AG08395 (cell line): ENCODE measurements at regions not wholly inside any gene's neighbourhood (a gene's known extent, or its start where the extent isn't known, plus 50 kb on each side); places are given as distances from the start of the nearest gene placed in this dataset.

Experiments
- DNase-seq: peaks from one replicate; pipeline ENCODE4 v3.0.0; 2012; ENCODE audit warnings: mixed read lengths, low spot score

- peak; percentile 20 for DNase-seq
Observed at GRCh38 chr2:173647681-173648311, 293.1 kb downstream of the CDCA7 start.

DNA sequence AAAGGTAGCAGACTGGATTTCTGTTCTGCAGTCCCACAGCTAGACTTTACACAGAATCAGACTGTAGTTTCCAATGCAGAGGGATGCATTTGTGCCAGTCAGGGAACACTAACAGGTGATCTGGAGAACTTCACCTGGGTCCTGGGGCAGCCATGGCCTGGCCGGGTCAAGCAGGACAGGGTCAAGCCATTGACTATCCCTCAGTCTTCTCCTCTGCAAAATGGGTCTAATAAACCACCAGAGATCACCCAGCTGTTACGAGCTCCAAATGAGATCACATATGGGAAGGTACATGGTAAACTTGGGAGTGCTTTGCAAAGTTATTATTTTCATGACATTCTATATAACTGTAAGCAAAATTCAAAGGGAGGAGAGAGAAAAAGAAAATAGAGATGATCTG is 294.1 kb downstream of the CDCA7 start:
- no peak for DNase-seq

DNA sequence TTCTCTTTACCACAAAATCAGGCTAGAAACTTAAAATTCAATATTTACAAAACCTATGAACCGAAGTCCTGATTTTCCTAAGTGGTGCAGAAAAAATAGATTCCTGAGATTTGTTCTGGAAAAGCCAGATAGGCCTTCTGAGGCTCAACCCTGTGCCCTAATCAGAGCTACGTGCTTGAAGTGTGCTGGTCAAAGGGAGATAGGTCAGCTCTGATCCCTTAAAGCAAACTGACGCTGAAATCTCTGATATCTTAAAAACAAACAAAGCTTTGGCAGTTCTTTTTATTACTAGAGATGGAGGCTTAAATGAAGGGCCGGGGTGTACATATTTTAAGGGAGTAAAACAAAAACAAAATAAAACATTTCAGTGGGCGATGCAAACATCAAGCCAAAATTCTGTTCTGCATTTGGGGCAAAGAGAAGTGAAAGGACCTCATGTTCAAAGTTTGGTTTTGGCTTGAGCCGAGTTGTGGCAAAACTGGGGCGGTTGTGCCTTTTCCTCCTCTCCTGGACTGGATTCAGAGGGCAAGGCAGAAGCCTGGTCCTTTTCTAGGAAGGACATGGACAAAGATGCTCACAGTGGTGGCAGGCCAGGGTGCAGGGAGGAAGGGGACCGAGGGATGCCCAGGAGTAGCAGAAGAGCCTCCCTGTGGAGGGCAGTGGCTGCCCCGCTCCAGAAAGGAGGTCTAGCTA is 295.0 kb downstream of the CDCA7 start:
- DNase-seq, result no peak

GRCh38 chr2:173651891-173652290 is 297.2 kb downstream of the CDCA7 start:
- no peak for DNase-seq

DNA sequence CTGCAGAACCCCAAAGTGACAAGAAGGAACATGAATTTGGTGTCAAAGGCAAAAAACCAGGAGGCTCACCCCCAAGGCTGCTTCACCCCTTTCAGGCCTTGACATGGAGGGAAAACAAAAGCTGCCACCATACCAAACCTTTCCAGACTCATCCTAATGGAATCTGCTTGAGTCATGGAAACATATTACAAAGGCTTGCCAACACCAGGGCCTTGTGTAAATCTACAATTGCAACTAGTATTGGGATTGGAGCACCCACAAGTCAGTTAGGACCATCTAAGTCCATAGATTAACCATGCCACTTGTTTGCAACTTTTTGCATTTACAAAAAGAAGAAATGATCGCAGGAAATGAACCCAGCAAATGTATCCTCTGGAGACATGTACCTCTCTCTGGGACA is 297.6 kb downstream of the CDCA7 start:
- peak; percentile 73 for DNase-seq

DNA sequence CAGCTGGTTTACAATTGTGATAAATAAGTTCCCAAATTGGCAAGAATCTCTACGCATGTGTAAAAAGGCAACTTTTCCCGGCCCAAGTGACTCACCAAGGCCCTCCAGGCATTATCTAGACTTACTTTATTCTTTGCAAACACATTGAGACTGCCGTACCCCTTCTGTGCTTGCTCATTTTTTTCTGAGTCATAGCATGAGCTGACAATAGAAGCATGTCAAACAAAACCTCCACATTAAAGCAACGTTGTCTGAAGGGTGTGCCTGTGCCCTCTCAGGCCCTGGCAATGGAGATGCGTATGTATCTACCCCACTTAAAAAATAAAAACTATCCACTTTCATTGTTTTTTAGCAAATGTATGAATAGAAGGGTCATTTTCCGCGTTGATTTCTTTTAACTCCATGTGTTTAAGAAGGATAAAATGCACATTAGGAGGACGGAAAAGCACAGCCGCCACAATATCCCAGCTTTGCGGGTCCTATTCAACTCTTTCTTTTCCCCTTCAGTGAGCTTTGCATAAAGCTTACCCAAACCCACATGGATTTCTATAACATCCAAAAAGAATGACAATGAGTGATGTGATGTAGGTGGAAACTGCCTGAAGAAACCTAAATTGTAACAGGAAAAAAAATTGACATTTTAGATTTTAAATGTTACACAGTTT is 298.2 kb downstream of the CDCA7 start:
- peak; percentile 87 for DNase-seq

- DNase-seq, result no peak
Observed at GRCh38 chr2:173653432-173653805, 298.7 kb downstream of the CDCA7 start.

- DNase-seq, result no peak
Observed at GRCh38 chr2:173654161-173654895, 299.7 kb downstream of the CDCA7 start.

- DNase-seq, result no peak
Observed at GRCh38 chr2:173654896-173655265, 300.2 kb downstream of the CDCA7 start.

- DNase-seq, result no peak
Observed at GRCh38 chr2:173656086-173656485, 301.4 kb downstream of the CDCA7 start.

DNA sequence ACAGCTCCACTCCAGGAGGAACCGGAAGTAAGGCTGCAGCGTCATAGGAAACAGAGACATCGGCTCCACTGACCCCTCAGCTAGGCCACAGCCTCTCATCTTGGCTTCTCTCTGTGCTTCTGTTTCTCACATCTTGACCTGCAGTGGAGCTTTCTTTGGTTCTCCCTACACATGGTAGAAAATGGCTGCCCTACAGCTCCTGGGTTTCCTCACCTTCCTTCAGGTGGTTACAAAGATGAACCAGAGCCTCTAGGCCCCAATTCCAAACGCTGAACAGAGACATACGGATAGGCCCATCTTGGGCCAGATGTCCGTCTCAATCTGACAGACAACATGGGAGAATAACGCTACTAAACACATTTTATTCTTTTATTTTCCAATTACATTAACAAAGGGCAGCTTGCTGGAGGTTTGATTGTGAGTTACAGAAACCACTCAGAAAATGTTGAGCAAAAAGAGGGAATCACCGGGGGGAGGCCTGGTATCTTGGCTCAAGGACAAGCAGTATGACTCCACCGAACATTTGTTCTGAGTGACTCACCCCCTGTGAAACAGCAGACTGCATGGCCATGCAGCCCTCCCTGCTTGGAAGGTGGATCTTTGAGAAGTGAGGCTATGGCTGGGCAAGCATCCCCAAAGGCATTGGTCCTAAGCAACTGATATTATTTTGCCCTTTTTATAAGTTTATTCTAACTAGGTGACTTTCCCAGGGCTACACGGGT is 303.5 kb downstream of the CDCA7 start:
- DNase-seq, result peak; percentile 95

GRCh38 chr2:173658946-173659371 is 304.3 kb downstream of the CDCA7 start:
- DNase-seq, result peak; percentile 10

GRCh38 chr2:173659509-173659908 is 304.8 kb downstream of the CDCA7 start:
- no peak for DNase-seq

DNA sequence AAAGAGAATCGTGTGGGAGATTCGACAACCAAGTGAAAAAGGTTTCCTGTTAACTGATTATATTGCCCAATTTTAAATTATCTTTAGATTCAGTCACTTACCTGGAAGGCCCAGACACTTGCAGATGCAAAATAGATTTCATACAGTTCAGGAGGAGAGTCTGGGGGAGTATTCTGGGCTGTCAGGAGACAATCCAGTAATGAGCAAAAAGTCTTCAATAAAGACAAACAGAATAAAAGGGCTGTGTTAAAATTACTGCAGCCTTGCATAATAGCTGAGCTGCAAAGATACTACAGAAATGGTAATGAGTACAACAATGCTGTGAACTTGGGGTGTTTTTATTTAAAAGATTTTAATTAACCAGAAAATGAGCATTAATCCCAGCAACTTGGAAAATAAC is 303.6 kb downstream of the SP3 start:
- no peak for DNase-seq

DNA sequence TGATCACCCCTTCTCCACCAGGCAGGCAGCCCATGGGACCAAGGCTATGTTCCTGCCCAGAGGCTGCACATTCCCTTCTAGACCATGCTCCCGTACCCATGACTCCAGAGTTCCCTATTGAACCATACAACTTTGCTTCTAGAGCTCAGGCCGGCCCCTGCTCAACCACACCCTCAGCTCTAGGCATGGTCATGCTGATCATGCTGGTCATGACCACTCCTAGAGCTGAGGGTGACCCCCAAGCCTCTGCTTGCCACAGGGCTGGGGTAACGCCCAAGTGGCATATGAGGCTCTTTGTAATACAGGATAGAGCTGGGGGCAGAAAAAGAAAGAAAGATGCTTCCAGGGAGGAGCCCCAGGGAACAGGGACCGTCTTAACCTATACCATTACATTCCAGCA is 301.8 kb downstream of the SP3 start:
- no peak for DNase-seq

- DNase-seq, result no peak
Observed at GRCh38 chr2:173663835-173664512, 301.2 kb downstream of the SP3 start.

DNA sequence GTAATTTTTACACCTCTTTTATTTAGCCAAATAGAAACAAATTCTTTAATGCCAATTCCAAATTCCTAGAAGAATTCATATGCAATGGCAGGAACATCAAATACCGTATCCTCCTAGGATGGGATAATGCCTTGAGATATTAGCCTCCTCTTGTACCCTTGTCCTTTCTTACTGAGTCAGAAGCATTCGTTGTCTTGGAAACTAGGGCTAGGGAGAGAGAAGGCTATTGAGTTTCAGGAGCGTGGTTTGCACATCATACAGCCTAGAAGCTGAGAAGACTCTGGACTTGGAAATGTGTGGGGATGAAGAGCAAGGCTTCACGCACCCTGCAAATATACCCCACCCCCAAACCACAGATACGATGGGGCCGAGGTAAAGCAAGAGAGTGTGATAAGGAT is 300.7 kb downstream of the SP3 start:
- no peak for DNase-seq

DNA sequence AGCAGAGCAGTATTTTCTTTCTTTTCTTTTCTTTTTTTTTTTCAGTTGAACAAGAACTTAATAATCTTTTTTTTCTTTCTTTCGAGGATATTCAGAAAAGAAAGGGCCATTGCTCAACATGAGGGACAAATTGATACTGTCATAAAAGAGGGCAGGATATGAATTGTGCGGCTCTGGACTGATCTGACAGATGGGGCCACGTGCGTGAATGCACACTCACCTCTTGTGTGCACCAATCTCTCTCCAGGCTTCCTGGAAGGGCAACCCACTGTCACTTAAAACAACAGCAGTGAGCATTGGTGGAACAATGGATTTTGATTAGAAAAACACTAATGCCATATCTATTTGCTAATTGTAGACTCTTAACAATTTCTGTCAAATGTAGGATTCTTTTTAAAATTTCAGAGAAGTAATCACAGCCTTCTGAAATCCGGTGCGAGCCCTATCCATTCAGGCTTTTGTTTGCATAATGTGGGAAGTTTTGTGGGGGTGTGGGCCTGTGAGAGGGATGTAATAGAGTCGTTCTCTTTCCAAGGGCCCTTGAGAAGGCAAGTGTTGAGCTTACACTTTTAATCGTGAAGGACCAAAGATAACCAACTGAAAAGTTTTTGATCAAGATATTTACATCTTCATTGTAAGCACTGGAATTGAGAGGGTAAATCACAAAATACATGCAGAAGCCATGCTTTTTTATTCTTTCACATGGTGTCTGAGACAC is 298.8 kb downstream of the SP3 start:
- DNase-seq, result no peak

DNA sequence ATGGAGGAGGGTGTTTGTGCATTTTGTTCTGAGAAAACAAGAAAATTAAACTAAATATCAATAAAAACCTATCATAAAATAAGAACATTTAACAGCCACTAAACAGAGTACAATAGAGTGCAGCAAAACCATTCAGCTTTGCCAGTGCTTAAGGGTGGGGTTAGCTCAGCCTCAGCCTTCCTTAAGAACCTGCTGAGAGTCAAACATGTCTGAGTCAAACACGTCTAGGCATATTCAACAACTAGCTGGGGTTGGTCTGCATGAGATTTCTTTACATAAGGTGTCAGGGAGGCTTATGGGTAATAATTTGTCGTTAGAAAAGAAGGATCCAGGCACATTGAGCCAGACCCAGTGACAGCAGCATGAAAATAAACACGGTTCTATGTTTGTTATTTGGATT is 298.2 kb downstream of the SP3 start:
- DNase-seq, result no peak

DNA sequence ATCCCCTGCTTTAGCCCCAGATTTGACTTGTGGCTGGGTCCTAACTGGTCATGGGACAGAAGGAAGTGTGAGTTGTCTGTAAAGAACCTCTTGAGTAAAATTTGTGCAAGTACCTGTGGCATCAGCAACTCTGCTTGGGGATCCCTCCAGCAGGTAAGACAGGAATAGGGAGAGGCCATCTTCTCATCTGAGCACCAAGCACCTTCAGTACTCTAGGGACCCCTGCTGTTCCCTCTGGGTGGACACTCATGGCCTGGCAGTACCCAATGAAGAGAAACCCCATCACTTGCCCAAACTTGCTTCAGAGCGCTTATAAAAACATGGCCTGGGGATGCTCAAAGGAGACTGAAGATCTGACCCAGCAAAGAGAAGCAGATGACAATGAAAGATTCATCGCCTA is 297.8 kb downstream of the SP3 start:
- no peak for DNase-seq

DNA sequence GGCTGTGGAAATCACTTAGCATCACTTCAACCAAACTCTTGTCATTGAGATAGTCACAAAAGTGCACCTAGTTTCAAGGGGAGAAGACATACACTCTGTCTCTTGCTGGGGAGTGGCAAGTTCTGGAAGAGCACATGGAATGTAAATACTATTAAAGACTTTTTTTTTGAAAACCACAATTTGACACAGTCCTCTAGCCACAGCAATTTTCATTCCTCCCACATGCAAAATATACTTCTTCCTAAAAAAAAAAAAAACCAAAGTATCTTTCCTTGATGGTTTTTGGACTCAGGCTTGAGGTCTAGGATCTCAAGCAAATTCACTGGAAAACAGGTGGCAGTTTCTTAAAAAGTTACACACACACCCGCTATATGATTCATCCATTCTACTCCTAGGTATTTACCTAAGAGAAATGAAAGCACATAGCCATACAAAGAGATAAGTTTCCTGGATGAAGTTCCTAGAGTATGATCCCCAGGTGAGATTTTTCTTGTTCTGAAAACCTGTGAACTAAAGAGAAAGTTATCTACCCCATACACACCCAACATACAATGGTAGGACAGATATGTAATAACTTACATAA is 295.8 kb downstream of the SP3 start:
- DNase-seq, result peak; percentile 21
